Progenitor cell of endocrine pancreas (in vitro differentiated cells): ENCODE measurements at regions not wholly inside any gene's neighbourhood (a gene's known extent, or its start where the extent isn't known, plus 50 kb on each side); places are given as distances from the start of the nearest gene placed in this dataset.
A peak's percentile ranks its signal among the peaks of the same experiment; 100 is the strongest.

Experiments used
- DNase-seq: peaks from one replicate; pipeline ENCODE4 v3.0.0; 2021; ENCODE audit warnings: low spot score; ENCODE audit not compliant: unreplicated experiment
- H3K27ac Mint-ChIP-seq: 2 replicates; pipeline ENCODE4 v1.8.0; 2021; ENCODE audit warnings: mild to moderate bottlenecking, moderate library complexity, mixed read lengths
- H3K27me3 Mint-ChIP-seq: 2 replicates; pipeline ENCODE4 v1.8.0; 2021; ENCODE audit warnings: mixed read lengths
- H3K36me3 Mint-ChIP-seq: 2 replicates; pipeline ENCODE4 v1.8.0; 2022; ENCODE audit warnings: mixed read lengths; ENCODE audit not compliant: insufficient read depth
- H3K4me1 Mint-ChIP-seq: 2 replicates; pipeline ENCODE4 v1.8.0; 2021; ENCODE audit warnings: low read depth, mixed read lengths
- H3K4me3 Mint-ChIP-seq: 2 replicates; pipeline ENCODE4 v1.8.0; 2021; ENCODE audit warnings: low read depth, mild to moderate bottlenecking, moderate library complexity, mixed read lengths
- H3K9me3 Mint-ChIP-seq: 2 replicates; pipeline ENCODE4 v1.8.0; 2021; ENCODE audit warnings: low read depth, mixed read lengths
- CTCF ChIP-seq: fragments of 200-600 bp; sonication (generic); IDR thresholded peaks from one replicate; pipeline ENCODE4 v1.5.0; 2021; ENCODE audit warnings: antibody characterized with exemption, mild to moderate bottlenecking; ENCODE audit not compliant: unreplicated experiment

- no peak for TF ChIP-seq CTCF
- Mint-ChIP-seq H3K27ac (no peak overlapping the region), H3K36me3 (peaks cover 5% of the 10 kb centered on the region), H3K27me3 (no peaks in the 10 kb centered on the region), H3K4me1 (peaks cover 8% of the 10 kb centered on the region), H3K9me3 (peaks cover 17% of the 10 kb centered on the region), H3K4me3 (no peak overlapping the region)
- no peak for DNase-seq
These were observed 147.2 kb downstream of the ETAA1 start for GRCh38 chr2:67544286-67544685.

- Mint-ChIP-seq H3K27me3 (no peaks in the 10 kb centered on the region), H3K4me3 (no peak overlapping the region), H3K4me1 (peaks cover 8% of the 10 kb centered on the region), H3K36me3 (peaks cover 4% of the 10 kb centered on the region), H3K27ac (no peak overlapping the region), H3K9me3 (peaks cover 8% of the 10 kb centered on the region)
- no peak for DNase-seq
- TF ChIP-seq CTCF, result no peak
These were observed 151.4 kb downstream of the ETAA1 start for GRCh38 chr2:67548317-67549201.

GRCh38 chr2:67559156-67559555, 162.0 kb downstream of the ETAA1 start:
- no peaks in the 10 kb centered on the region for H3K27me3 Mint-ChIP-seq
- no peak for TF ChIP-seq CTCF

GRCh38 chr2:67560771-67561456, 163.8 kb downstream of the ETAA1 start:
- Mint-ChIP-seq H3K4me1 (peaks cover 32% of the 10 kb centered on the region), H3K27me3 (no peaks in the 10 kb centered on the region), H3K9me3 (peaks cover 15% of the 10 kb centered on the region), H3K4me3 (peak overlapping the region; percentile 6), H3K27ac (peak overlapping the region; percentile 91), H3K36me3 (peaks cover 10% of the 10 kb centered on the region)
- no peak for TF ChIP-seq CTCF
- no peak for DNase-seq

More at GRCh38 chr2:67559156-67559555, 162.0 kb downstream of the ETAA1 start:
- Mint-ChIP-seq H3K9me3 (peaks cover 15% of the 10 kb centered on the region), H3K36me3 (peaks cover 10% of the 10 kb centered on the region), H3K27ac (no peak overlapping the region), H3K4me1 (peaks cover 30% of the 10 kb centered on the region), H3K4me3 (no peak overlapping the region)
- no peak for DNase-seq

GRCh38 chr2:67561457-67561965, 164.4 kb downstream of the ETAA1 start:
- Mint-ChIP-seq H3K27ac (peak overlapping the region; percentile 91), H3K27me3 (no peaks in the 10 kb centered on the region)

More at GRCh38 chr2:67561457-67561965, 164.4 kb downstream of the ETAA1 start:
- Mint-ChIP-seq H3K4me1 (peaks cover 32% of the 10 kb centered on the region), H3K9me3 (peaks cover 15% of the 10 kb centered on the region), H3K4me3 (peak overlapping the region; percentile 6), H3K36me3 (peaks cover 10% of the 10 kb centered on the region)
- no peak for TF ChIP-seq CTCF
- DNase-seq, result no peak
